HEK293T (cell line): ENCODE measurements at regions not wholly inside any gene's neighbourhood (a gene's known extent, or its start where the extent isn't known, plus 50 kb on each side); places are given as distances from the start of the nearest gene placed in this dataset.

Source experiments
- BHLHE40 ChIP-seq: fragments of 450-650 bp; IDR thresholded peaks from 2 replicates; pipeline ENCODE4 v1.6.1; 2016; ENCODE audit warnings: mild to moderate bottlenecking, moderate library complexity, borderline replicate concordance
- FOXA1 ChIP-seq: fragments of 450-650 bp; IDR thresholded peaks from 2 replicates; pipeline ENCODE4 v1.6.1; 2016; ENCODE audit warnings: mild to moderate bottlenecking
- FOXK2 ChIP-seq: fragments of 450-650 bp; IDR thresholded peaks from 2 replicates; pipeline ENCODE4 v1.6.1; 2016; ENCODE audit warnings: mild to moderate bottlenecking
- FOXM1 ChIP-seq: fragments of 450-650 bp; IDR thresholded peaks from 2 replicates; pipeline ENCODE4 v1.6.1; 2017; ENCODE audit warnings: mild to moderate bottlenecking, borderline replicate concordance
- HDGF ChIP-seq: fragments of 450-650 bp; IDR thresholded peaks from 2 replicates; pipeline ENCODE4 v1.6.1; 2017; ENCODE audit warnings: antibody characterized with exemption, borderline replicate concordance
- LEF1 ChIP-seq: fragments of 450-650 bp; IDR thresholded peaks from 2 replicates; pipeline ENCODE4 v1.6.1; 2017; ENCODE audit warnings: mild to moderate bottlenecking, borderline replicate concordance
- SUZ12 ChIP-seq: fragments of 450-650 bp; IDR thresholded peaks from 2 replicates; pipeline ENCODE4 v1.6.1; 2016; ENCODE audit warnings: mild to moderate bottlenecking

- TF ChIP-seq LEF1 (no peak), SUZ12 (no peak), HDGF (no peak), FOXK2 (no peak), FOXM1 (no peak), FOXA1 (no peak), BHLHE40 (no peak)
Measured at GRCh38 chr2:193778293-193778692, 1583.6 kb upstream of the TMEFF2 start.
